Activated CD4-positive, CD25-positive, alpha-beta regulatory T cell (primary cell): ENCODE measurements at regions not wholly inside any gene's neighbourhood (a gene's known extent, or its start where the extent isn't known, plus 50 kb on each side); places are given as distances from the start of the nearest gene placed in this dataset.

Source experiments
- DNase-seq, 4 experiments: peaks; one replicate each; lab custom pipeline; 2025; lab: John Stamatoyannopoulos, UW

DNA sequence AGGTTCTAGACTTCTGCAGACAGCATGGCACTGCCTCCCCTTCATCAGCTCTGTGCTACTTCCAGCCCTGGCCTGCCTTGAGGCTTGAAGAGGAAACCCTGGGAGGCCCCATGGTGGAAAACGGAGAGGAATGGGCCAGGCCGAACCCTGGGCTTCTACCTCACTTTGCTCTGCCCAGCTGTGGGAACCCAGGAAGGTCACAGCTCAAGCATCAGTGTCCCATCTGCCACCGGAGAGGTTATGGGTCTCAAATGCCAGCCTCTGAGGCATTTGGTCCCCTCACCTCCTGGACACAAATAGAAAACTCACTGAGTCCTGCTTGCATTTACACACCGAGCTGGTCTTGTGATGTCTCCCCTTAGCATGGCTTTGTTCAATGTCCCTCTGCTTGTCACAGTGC is 80.1 kb upstream of the ALDH1B1 start:
- DNase-seq = no peak

DNA sequence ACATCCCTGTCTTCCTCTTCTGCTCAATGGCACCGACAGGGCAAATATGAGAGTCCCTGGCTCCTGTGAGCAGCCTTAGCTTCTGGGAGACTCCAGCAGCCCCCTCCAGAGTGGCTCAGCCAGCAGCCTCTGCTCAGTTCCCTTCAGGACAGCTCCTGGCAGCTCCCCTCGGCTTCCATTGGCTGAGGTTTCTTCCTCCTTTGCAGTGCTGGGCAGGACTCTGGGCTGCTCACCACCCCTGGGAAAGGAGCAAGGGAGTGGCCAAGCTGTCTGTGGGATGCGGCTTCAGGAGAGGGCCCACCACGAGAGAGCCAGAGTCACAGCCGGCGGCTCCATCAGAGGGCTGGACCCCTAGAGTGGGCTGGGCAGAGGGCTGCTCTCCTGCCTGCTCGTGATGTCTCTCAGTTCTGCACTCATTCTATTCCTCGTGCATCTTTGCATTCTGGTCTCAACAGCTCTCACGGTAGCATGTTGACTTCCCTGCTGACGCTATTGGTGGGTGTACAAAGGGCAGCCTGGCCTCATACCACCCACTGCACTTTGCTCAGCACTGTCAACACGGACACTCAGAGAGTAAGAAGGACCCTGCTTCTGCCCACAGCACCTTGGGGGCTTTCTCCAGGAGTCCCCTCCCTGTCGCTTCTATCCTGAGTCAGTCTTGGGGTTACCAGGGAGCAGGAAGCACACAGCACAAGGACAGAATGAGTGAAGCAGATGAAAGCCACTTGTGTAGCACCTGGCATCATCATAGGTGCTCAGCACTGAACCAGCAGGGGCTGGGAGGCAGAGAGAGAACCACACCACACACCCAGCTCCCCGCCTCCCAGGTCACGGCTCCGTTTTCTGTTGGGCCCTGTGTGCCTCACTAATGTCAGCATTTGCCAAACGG is 80.9 kb upstream of the ALDH1B1 start:
- no peak for DNase-seq

DNA sequence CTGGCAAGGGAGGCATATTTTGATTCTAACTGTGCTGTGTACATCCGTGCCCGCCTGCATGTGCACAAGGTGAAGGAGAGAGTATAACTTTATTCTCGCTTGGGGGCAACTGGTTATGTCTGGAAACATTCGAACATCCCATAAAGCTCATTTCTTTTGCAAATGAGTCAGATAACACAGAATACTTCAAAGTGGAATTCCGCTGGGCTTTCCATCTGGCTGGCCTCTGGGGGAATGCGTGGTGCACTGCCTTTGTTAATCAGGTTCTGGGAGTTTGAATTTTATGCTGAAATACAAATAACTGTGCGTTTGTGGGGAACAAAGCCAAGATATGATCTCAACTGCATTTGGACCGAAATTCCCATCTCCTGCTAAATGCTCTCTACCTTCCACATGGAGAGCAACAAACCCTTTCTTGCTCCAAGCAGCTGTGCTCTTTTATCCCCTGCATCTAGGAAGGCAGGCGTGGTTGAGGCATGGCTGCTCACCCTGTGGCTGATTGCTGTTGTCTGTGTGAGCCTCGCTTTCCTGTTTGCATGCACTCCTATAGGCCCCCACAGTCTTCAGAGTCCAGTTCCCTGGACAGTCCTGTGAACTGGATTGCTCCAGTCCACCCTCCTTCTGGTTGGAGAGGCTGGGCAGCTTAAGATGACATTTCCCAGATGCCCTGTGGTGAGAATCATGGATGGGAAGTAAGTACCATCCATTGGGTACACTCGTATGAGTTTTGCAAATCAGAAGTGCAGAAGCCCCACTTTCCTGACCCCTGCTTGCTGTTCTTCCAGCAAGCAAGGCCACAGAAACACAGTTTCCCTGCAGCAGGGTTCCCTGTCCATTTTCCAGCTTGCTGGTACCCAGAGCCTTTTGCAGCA is 82.9 kb upstream of the ALDH1B1 start:
- DNase-seq = no peak

GRCh38 chr9:38308136-38308535 is 84.4 kb upstream of the ALDH1B1 start:
- DNase-seq = no peak

DNA sequence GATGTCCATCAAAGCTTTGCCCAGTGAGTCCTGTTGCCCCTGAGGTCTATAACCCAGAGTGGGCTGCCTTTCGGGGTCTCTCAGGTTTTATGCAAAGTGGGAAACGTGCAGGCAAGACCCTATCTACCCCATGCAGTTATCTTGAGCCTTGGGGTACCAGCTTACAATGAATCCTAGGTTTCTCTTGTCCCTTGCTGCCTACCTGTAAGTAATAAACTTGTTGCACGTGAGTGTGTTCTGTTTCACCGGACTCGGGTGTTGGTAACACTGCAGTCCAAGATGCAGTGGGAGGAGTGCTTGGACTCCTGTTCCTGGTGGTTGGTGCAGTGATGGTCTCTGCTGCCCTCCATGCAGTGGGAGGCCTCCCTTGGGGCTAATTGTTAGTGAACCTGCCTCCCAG is 85.6 kb upstream of the ALDH1B1 start:
- no peak for DNase-seq

DNA sequence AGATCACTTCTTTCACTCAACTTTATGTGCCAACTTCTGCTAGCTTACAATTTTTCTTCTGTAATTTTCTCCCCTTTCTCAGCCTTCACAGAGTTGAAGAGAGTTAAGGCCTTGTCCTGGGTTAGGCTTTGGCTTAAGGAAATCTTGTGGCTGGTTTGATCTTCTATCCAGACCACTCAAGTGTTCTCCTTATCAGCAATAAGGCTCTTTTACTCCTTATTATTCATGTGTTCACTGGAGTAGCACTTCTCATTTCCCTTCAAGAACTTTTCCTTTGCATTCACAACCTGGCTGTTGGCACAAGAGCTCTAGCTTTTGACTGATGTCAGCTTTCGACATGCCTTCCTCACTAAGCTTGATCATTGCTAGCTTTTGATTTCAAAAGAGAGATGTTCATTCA is 86.9 kb upstream of the ALDH1B1 start:
- no peak for DNase-seq

DNA sequence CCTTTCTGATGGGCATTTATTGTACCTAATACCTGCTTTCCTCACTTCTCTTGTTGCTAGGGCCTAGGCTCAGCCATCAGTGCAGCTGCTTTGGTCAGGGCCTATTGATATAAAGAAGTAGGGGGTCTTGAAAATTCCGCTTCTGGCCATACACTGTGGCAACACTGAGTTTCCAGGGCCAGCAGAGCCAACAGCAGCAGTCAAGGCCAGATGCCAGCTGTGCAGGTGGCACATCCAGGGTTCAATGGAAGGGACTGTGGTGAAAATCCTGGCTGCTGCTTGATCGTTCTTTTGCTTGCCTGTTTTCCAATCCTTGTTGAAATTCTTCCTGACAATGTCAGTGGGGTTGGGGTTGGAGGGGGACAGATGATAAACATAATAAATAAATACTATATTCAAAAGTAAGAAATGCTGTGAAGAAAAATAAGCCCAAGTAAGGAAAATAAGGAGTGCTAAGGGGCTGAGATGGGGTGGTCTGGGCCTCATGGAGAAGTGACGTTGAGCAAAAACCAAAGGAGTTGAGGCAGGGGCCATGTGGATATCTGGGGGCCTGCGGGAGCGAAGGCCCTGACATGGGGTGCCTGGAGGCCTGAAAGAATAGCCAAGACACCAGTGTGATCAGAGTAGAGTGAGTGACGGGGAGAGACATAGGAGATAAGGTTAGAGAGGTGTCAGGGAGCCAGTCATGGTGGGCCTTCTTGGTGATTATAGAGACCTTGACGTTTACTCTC is 91.0 kb upstream of the ALDH1B1 start:
- DNase-seq = no peak

GRCh38 chr9:38299856-38300255 is 92.6 kb upstream of the ALDH1B1 start:
- no peak for DNase-seq

GRCh38 chr9:38298904-38299303 is 93.6 kb upstream of the ALDH1B1 start:
- DNase-seq = no peak

DNA sequence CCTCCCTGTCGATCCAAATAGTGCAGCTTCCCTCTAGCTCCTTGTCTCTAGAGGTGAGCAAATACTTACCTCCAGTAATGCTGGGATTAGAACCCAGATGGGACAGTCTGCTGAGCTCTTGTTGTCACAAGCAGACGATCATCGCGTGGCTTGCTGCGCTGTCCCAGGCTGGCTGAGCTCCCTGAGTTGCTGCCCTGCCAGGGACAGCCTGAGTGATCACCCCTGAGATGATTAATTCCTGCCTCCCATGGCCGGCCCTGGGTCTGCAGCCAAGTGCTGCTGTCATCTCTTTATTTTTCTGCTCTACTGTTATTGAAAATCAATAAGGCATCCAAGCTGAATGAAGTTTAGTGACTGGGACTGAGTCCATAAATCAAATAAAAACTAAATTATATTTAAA is 94.0 kb upstream of the ALDH1B1 start:
- DNase-seq = no peak

DNA sequence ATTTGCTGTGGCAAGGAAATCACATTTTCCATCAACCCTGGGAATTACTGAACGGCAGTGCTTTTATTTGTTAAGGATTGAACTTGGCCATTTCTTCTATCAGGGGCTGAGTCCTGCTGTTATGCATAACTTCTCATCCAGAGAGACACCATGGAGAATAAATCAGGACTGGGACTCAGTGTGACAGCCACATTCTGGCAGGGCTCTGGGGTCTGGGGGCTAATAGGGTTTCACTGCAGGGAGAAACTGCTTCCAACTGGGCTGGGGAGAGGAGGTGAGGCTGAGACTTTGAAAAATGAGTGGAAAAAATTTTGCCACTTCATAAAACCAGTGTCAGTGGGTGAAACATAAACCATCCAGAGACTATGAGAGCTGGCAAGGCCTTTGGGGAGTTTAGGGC is 95.7 kb upstream of the ALDH1B1 start:
- DNase-seq = no peak

GRCh38 chr9:38295764-38296163 is 96.7 kb upstream of the ALDH1B1 start:
- no peak for DNase-seq

DNA sequence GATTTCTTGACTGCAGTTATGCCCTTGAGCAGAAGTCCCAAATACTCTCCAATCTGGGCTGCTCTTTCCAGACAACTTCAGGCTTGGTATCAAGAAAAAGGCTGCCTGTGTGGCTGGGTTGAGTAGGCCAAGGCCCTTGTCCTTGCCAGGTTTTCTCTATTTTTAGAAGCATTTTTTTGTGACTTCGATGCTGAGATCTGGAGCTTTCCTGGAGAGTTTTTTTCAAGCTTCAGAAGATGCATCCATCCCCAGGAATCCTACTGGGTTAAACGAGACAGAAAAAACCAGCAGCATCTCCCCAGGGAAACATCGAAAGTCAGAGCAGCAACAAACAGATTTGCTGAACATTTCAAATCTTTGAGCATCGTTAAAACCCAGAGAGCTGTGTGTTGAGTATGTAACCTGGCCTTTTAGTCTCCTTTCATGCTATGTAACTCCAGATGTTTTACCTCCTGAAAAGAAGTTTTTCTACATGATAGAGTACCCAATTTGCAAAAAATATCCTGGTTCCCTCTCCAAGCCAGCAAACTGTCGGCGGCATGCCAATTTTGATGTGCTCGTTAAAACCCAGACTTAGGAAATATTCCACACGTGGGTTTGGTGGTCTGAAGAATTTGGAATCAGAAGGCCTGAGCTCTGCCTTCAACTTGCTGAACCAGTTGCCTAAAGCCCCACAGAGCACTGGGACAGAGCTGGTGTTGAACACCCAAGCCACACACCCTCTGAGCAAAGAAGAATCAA is 98.1 kb upstream of the ALDH1B1 start:
- no peak for DNase-seq

GRCh38 chr9:38293022-38293421 is 99.5 kb upstream of the ALDH1B1 start:
- DNase-seq = no peak

DNA sequence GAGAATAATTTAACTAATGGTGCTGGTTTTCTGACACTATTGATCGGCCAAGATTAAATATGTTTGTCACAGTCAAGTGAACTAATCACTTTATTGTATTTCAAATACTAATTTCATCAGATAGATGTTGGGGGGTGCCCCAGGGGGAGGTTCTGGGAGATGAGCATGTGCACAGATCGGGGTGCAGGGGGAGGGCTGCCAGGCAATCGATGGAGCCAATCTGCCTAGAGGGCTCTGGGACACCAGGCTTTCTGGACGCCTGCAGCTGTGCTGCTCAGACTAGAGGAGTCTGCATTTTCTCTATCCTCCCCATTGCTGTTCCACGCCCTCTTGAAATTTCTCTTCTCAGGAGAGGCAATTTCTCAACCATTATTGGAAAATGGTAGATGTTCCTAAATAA is 100.0 kb upstream of the ALDH1B1 start:
- no peak for DNase-seq

GRCh38 chr9:38289866-38290245 is 102.6 kb upstream of the ALDH1B1 start:
- no peak for DNase-seq

DNA sequence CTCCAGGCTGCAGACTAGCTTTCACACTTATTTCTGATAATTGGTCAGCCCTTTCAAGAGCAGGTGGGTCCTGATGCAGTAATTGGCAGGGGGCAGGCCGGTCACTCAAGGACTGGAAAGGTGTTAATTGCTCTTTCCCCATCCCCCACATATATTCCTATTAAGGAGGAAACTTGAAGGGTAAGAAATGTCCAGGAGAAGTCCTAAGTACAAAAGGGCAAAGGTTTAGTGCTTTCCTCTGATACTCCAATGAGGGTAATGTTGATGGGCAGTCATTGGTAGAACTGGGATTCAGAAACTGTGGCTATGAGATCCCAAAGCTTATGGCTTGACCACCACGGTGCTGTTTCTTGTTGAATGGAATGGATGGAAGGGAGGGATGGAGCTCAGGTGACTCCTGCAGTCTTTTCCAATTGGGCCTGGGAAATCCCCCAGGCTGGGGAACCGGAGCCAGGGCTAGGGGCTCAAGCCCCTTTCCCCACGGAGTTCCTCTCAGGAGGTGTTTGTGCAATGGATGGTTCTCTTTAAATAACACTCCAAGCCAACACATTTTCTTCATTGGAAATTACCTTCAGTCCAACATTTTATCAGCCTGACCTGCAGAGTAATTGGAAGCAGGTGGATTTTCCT is 103.2 kb upstream of the ALDH1B1 start:
- DNase-seq = no peak

DNA sequence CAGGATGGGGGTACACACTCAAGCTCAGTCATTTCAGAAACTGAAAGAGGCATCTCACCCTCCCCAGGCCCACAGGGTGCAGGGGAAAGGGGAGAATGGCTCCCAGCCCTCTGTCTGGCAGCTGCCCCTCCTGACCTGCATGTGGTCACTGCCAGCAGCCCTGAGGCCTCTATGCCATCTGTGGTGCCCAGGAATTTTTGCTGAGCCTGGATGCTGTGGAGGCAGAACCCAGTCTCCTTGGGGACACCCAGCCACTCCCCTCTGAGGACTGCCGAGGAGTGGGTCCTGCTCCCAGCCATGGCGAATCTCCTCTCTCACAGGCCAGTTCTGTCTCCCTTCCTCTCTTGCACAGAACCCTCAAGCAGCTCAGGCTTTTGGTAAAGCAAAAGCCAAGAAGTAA is 104.0 kb upstream of the ALDH1B1 start:
- no peak for DNase-seq

DNA sequence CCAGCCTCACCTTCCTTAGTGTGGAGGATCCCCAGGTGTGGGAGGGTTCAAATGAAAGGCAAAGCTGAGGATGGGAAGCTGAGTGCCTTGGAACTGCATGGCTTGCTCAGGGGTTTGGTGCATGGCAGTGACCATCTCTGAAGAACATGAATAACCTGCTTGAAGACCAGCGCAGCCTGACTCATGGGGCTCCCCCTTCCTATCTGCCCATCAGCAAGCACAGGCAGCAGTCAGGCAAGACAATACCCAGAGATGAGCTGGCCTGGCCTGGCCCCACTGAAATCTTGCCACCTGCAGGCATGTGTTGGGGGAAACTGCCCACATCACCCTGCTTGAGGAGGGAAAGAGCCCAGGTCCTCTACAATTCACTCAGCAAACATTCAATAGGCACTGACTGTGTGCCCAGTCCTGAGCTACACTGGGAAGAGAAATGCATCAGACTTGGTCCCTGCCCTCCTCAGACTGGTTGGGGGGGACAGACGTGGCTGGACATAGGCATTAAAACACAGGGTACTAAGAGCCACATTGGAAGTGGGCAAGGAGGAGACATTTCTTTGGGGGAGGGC is 105.0 kb upstream of the ALDH1B1 start:
- no peak for DNase-seq

DNA sequence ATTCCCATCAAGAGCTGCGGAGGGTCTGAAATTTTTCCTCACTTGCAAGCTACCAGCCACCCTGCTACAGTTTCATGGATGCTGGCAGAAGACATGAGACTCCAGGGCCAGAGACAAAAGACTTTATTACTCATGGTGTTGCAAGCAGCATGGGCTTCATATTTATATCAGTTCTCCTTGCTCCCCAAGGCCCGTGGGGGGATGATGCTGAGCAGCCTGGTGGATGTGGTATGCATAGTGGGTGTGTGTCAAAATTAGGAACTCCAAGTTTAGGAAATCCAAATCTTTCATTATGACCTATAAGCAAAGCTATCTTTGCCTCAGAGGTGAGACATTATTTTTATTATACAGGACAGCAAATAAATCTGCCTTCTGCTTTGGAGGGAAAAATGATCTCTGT is 105.7 kb upstream of the ALDH1B1 start:
- no peak for DNase-seq

GRCh38 chr9:38286357-38286756 is 106.1 kb upstream of the ALDH1B1 start:
- no peak for DNase-seq
